Upper lobe of left lung (tissue), 6 donors: ENCODE measurements at regions not wholly inside any gene's neighbourhood (a gene's known extent, or its start where the extent isn't known, plus 50 kb on each side); places are given as distances from the start of the nearest gene placed in this dataset.
"Not testable (repeated sequence)": the region's sequence is repeated elsewhere in the genome, so short reads cannot be mapped to it uniquely, and the experiment has no call there.

ENCODE experiments used
- ATAC-seq, 2 donors: fragments of 200-7000 bp; cut with Tn5 transposase; one replicate each; pipeline ENCODE4 v1.9.1; 2022; ENCODE audit warnings: mild to moderate bottlenecking in 2 of 2, moderate library complexity in 2 of 2; ENCODE audit not compliant: low FRiP score in 2 of 2
- DNase-seq, 2 donors: peaks; one replicate each; pipeline ENCODE4 v3.0.0-alpha.2; 2019 to 2020
- H3K27ac ChIP-seq, 4 donors: fragments of 200-600 bp; sonication (generic); one replicate each; pipeline ENCODE4 v1.5.1; 2016 to 2019
- H3K27me3 ChIP-seq, 4 donors: fragments of 200-600 bp; sonication (generic); one replicate each; pipeline ENCODE4 v1.5.1; 2017 to 2019
- H3K36me3 ChIP-seq, 4 donors: fragments of 200-600 bp; sonication (generic); one replicate each; pipeline ENCODE4 v1.5.1; 2016 to 2019
- H3K4me1 ChIP-seq, 4 donors: fragments of 200-600 bp; sonication (generic); one replicate each; pipeline ENCODE4 v1.5.1; 2018 to 2019
- H3K4me3 ChIP-seq, 4 donors: fragments of 200-600 bp; sonication (generic); one replicate each; pipeline ENCODE4 v1.5.1; 2017 to 2019; ENCODE audit warnings: mild to moderate bottlenecking in 2 of 4, moderate library complexity in 1 of 4
- H3K9me3 ChIP-seq, 4 donors: fragments of 200-600 bp; sonication (generic); one replicate each; pipeline ENCODE4 v1.5.1; 2018 to 2019
- EP300 ChIP-seq, 4 donors: sonication (generic); formaldehyde crosslinking; IDR thresholded peaks; one replicate each; pipeline ENCODE4 v1.5.1; 2017; ENCODE audit warnings: antibody characterized with exemption in 4 of 4, control low read depth in 2 of 4
- POLR2A ChIP-seq, 4 donors: fragments of 450-650 bp; IDR thresholded peaks; one replicate each; pipeline ENCODE4 v1.5.1; 2016 to 2017; ENCODE audit warnings: antibody characterized with exemption in 4 of 4, mild to moderate bottlenecking in 2 of 4
- POLR2AphosphoS5 ChIP-seq, 2 donors: sonication (generic); formaldehyde crosslinking; IDR thresholded peaks; one replicate each; pipeline ENCODE4 v1.5.1; 2017; ENCODE audit warnings: antibody characterized with exemption in 2 of 2
- WGBS, 2 donors: methylation state at CpG; one replicate each; pipeline ENCODE4 v1.1.5; 2017 to 2018; 5-methylcytosine and 5-hydroxymethylcytosine counted together
- TF ChIP-seq, protein P1 (sequence below), 6 experiments: fragments of 450-650 bp in 4 of 6; fragments of 200-600 bp in 2 of 6; sonication (generic) in 2 of 6; IDR thresholded peaks; one replicate each; pipeline ENCODE4 v1.5.1; 2016 to 2019; ENCODE audit warnings: antibody characterized with exemption in 6 of 6
- donor health status: DM: no; HTN: no; CAD: no; lungs with moderate emphysema.
- donor health status: DM: no; HTN: yes; CAD: no; lungs with severe emphysema.

- TF ChIP-seq EP300 (IDR thresholded peaks at IDR 0.05) (no peak), POLR2A (IDR thresholded peaks at IDR 0.05) (no peak), POLR2AphosphoS5 (IDR thresholded peaks at IDR 0.05) (no peak)
- TF ChIP-seq, protein P1, sequence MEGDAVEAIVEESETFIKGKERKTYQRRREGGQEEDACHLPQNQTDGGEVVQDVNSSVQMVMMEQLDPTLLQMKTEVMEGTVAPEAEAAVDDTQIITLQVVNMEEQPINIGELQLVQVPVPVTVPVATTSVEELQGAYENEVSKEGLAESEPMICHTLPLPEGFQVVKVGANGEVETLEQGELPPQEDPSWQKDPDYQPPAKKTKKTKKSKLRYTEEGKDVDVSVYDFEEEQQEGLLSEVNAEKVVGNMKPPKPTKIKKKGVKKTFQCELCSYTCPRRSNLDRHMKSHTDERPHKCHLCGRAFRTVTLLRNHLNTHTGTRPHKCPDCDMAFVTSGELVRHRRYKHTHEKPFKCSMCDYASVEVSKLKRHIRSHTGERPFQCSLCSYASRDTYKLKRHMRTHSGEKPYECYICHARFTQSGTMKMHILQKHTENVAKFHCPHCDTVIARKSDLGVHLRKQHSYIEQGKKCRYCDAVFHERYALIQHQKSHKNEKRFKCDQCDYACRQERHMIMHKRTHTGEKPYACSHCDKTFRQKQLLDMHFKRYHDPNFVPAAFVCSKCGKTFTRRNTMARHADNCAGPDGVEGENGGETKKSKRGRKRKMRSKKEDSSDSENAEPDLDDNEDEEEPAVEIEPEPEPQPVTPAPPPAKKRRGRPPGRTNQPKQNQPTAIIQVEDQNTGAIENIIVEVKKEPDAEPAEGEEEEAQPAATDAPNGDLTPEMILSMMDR (IDR thresholded peaks at IDR 0.05): no peak
- WGBS, 2 donors: 86 to 91% methylated on average over 4 of the region's 4 CpGs
These were observed 226.0 kb upstream of the TMEM132C start for GRCh38 chr12:128040971-128041370.

GRCh38 chr12:128042283-128042682 is 224.7 kb upstream of the TMEM132C start:
- H3K36me3 ChIP-seq, H3K27ac ChIP-seq, H3K27me3 ChIP-seq, H3K9me3 ChIP-seq, H3K4me3 ChIP-seq, H3K4me1 ChIP-seq, DNase-seq, ATAC-seq: not testable (repeated sequence)
- WGBS, 2 donors: 90 to 98% methylated on average over 4 to 8 of the region's 10 CpGs

More at GRCh38 chr12:128040971-128041370, 226.0 kb upstream of the TMEM132C start:
- no peak overlapping the region for H3K27ac ChIP-seq
- ATAC-seq (no peak), DNase-seq (no peak)
- H3K9me3 ChIP-seq: no peaks in the 10 kb centered on the region
- no peak overlapping the region for H3K4me3 ChIP-seq
- no peaks in the 10 kb centered on the region for H3K4me1 ChIP-seq
- no peaks in the 10 kb centered on the region for H3K36me3 ChIP-seq
- no peaks in the 10 kb centered on the region for H3K27me3 ChIP-seq

- H3K4me1 ChIP-seq: no peaks in the 10 kb centered on the region
- 75 to 96% methylated on average over 3 of the region's 3 CpGs for WGBS, 2 donors
- ATAC-seq (no peak), DNase-seq (no peak)
- H3K27ac ChIP-seq: no peak overlapping the region
- H3K9me3 ChIP-seq: no peaks in the 10 kb centered on the region
- no peak for TF ChIP-seq POLR2AphosphoS5 (IDR thresholded peaks at IDR 0.05)
- TF ChIP-seq, protein P1 (IDR thresholded peaks at IDR 0.05): no peak
- no peak for TF ChIP-seq POLR2A (IDR thresholded peaks at IDR 0.05)
- TF ChIP-seq EP300 (IDR thresholded peaks at IDR 0.05): no peak
- no peaks in the 10 kb centered on the region for H3K36me3 ChIP-seq
- no peak overlapping the region for H3K4me3 ChIP-seq
- H3K27me3 ChIP-seq: no peaks in the 10 kb centered on the region
These were observed 224.1 kb upstream of the TMEM132C start for GRCh38 chr12:128042825-128043224.

- no peaks in the 10 kb centered on the region for H3K9me3 ChIP-seq
- 77 to 95% methylated on average over 7 of the region's 7 CpGs for WGBS, 2 donors
- no peak overlapping the region for H3K4me3 ChIP-seq
- TF ChIP-seq POLR2AphosphoS5 (IDR thresholded peaks at IDR 0.05) (no peak), EP300 (IDR thresholded peaks at IDR 0.05) (no peak), POLR2A (IDR thresholded peaks at IDR 0.05) (no peak)
- TF ChIP-seq, protein P1 (IDR thresholded peaks at IDR 0.05): no peak
- DNase-seq (no peak), ATAC-seq (no peak)
- H3K4me1 ChIP-seq: no peaks in the 10 kb centered on the region
- H3K36me3 ChIP-seq: no peaks in the 10 kb centered on the region
- no peaks in the 10 kb centered on the region for H3K27me3 ChIP-seq
- H3K27ac ChIP-seq: no peak overlapping the region
These were observed 223.7 kb upstream of the TMEM132C start for GRCh38 chr12:128043317-128043716.

DNA sequence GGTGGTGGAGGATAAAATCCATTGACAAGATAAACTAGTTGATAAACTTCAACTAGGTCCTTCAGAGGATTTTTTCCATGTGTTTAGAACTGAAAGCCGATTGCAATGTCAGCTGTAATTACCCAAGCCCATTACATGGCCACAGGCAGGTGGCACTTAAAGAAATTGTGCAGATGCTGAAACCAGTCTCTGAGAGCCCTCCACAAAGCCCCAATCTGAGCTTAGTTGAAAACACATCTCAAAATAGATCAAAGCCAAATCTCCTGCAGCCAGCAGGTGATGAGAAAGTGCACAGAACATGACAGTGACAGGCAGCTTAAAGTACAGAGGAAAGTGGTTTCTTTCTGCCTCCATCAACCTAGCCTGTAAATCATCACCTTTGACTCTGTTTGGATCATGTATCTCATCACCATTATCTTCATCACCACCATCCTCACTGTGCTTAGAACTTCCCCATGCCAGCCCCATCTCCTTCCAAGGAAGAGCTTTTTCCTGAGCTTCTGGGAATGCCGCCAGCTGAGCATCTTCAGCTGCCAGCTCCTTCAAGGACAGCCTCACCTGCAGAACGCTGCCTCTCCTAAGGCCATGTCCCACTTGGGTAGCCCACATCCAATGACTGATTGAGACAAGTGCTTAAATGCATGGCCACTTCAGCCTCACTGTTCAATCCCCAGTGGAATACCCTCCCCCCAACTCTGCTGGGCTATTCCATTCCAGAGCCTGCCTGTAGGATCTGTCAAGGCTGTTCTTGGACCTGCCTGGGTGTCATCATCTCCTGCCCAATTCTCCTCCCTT is 219.5 kb upstream of the TMEM132C start:
- no peak overlapping the region for H3K4me3 ChIP-seq
- DNase-seq: no peak
- H3K9me3 ChIP-seq: no peaks in the 10 kb centered on the region
- 54 to 81% methylated on average over 3 of the region's 3 CpGs for whole genome bisulfite sequencing, 2 donors
- no peak overlapping the region for H3K27ac ChIP-seq
- H3K36me3 ChIP-seq: no peaks in the 10 kb centered on the region
- TF ChIP-seq, protein P1 (IDR thresholded peaks at IDR 0.05): no peak
- TF ChIP-seq POLR2AphosphoS5 (IDR thresholded peaks at IDR 0.05) (no peak), EP300 (IDR thresholded peaks at IDR 0.05) (no peak), POLR2A (IDR thresholded peaks at IDR 0.05) (no peak)
- no peak for ATAC-seq
- no peaks in the 10 kb centered on the region for H3K4me1 ChIP-seq
- no peaks in the 10 kb centered on the region for H3K27me3 ChIP-seq
